ENCODE measurements at regions not wholly inside any gene's neighbourhood (a gene's known extent, or its start where the extent isn't known, plus 50 kb on each side); places are given as distances from the start of the nearest gene placed in this dataset.

GRCh38 chr9:119004618-119004990, 364.6 kb downstream of the BRINP1 start:
- TF ChIP-seq JUN (IDR thresholded peaks at IDR 0.05): no peak
- TF ChIP-seq KDM5A (IDR thresholded peaks at IDR 0.05): no peak
- DNase-seq (ENCODE audit: low read depth in 1 of 2, low spot score in 1 of 2) (peak in 1 of 2 experiments; percentile 5), FAIRE-seq (no peak), ATAC-seq (no peak)
- CTCF ChIA-PET: interaction anchor here (1.0 kb wide), 1 partner anchor 122 kb away, joined by 4 read pairs; no protein-coding TSS in a partner anchor
- no peak overlapping the region for H3K27ac ChIP-seq
- POLR2A ChIA-PET: no interaction called here
- H3K9me3 ChIP-seq: no peaks in the 10 kb centered on the region
- H3K4me3 ChIP-seq: no peak overlapping the region
- no peak overlapping the region for H3K4me2 ChIP-seq
- no peaks in the 10 kb centered on the region for H3K4me1 ChIP-seq
- WGBS (ENCODE audit: missing lambda C conversion rate): 39% methylated on average over 2 of the region's 2 CpGs

- Histone ChIP-seq H3K4me1 (no peaks in the 10 kb centered on the region), H3K27ac (no peak overlapping the region), H3K4me2 (no peak overlapping the region), H3K9me3 (no peaks in the 10 kb centered on the region), H3K4me3 (no peak overlapping the region)
- POLR2A ChIA-PET: no interaction called here
- no peak for DNase-seq (ENCODE audit: low read depth in 1 of 2, low spot score in 1 of 2)
- FAIRE-seq: no peak
- 20% methylated on average over 2 of the region's 2 CpGs for WGBS (ENCODE audit: missing lambda C conversion rate)
- CTCF ChIA-PET: interaction anchor here (1.0 kb wide), 1 partner anchor 121 kb away, joined by 4 read pairs; no protein-coding TSS in a partner anchor
- TF ChIP-seq CBX8 (IDR thresholded peaks at IDR 0.05) (no peak), CHD4 (IDR thresholded peaks at IDR 0.05; ENCODE audit: borderline replicate concordance) (no peak), NFE2L2 (conservative IDR thresholded peaks at IDR 0.05; ENCODE audit: low read length) (no peak), ZC3H11A (IDR thresholded peaks at IDR 0.05) (no peak), EP300 (IDR thresholded peaks at IDR 0.05) (no peak), KDM1A (IDR thresholded peaks at IDR 0.05; ENCODE audit: low read depth) (no peak), SMC3 (IDR thresholded peaks at IDR 0.05) (no peak), HES2 (IDR thresholded peaks at IDR 0.05) (no peak), POLR2A (IDR thresholded peaks at IDR 0.05; ENCODE audit: low read length) (no peak), FOSB (CRISPR knock-in tag; IDR thresholded peaks at IDR 0.05) (no peak), ZSCAN20 (CRISPR knock-in tag; IDR thresholded peaks at IDR 0.05) (no peak), USF2 (IDR thresholded peaks at IDR 0.05) (no peak), SREBF2 (IDR thresholded peaks at IDR 0.05) (no peak), EHMT2 (IDR thresholded peaks at IDR 0.05; ENCODE audit: low read depth) (no peak), FOSL2 (IDR thresholded peaks at IDR 0.05) (no peak), FOSL2 (CRISPR knock-in tag; IDR thresholded peaks at IDR 0.05) (no peak), CBX2 (IDR thresholded peaks at IDR 0.05; ENCODE audit: borderline replicate concordance, low read depth) (no peak), JUN (IDR thresholded peaks at IDR 0.05) (no peak)
- no peak for ATAC-seq
These were observed 364.1 kb downstream of the BRINP1 start for GRCh38 chr9:119005162-119005561.

GRCh38 chr9:119009249-119009648, 360.0 kb downstream of the BRINP1 start:
- Histone ChIP-seq H3K9me3 (no peaks in the 10 kb centered on the region), H3K4me1 (no peaks in the 10 kb centered on the region), H3K4me3 (peak overlapping the region; percentile 29), H3K27ac (no peak overlapping the region), H3K4me2 (peak overlapping the region; percentile 53)
- CTCF ChIA-PET: interaction anchor here (0.7 kb wide), 1 partner anchor 1186 kb away, joined by 3 read pairs; no protein-coding TSS in a partner anchor
- TF ChIP-seq KDM5A (IDR thresholded peaks at IDR 0.05) (no peak), PBX3 (IDR thresholded peaks at IDR 0.05) (no peak), ELK1 (IDR thresholded peaks at IDR 0.05; ENCODE audit: low read depth, low read length) (no peak), REST (IDR thresholded peaks at IDR 0.05) (no peak), ZC3H11A (IDR thresholded peaks at IDR 0.05) (no peak), HEYL (CRISPR knock-in tag; IDR thresholded peaks at IDR 0.05) (no peak), KDM1A (IDR thresholded peaks at IDR 0.05; ENCODE audit: low read depth) (no peak), EP300 (IDR thresholded peaks at IDR 0.05) (no peak), RARB (CRISPR knock-in tag; IDR thresholded peaks at IDR 0.05) (no peak), NPAS2 (CRISPR knock-in tag; IDR thresholded peaks at IDR 0.05; ENCODE audit: borderline replicate concordance) (no peak), HDAC2 (IDR thresholded peaks at IDR 0.05) (no peak), HES2 (IDR thresholded peaks at IDR 0.05) (no peak), MAX (IDR thresholded peaks at IDR 0.05) (no peak), SREBF2 (IDR thresholded peaks at IDR 0.05) (no peak), CHD4 (IDR thresholded peaks at IDR 0.05; ENCODE audit: borderline replicate concordance) (no peak), HOXB13 (CRISPR knock-in tag; IDR thresholded peaks at IDR 0.05; ENCODE audit: low read depth) (no peak), JUN (IDR thresholded peaks at IDR 0.05) (no peak), RNF2 (IDR thresholded peaks at IDR 0.05; ENCODE audit: borderline replicate concordance, low read depth) (no peak), HOXA7 (CRISPR knock-in tag; IDR thresholded peaks at IDR 0.05) (no peak)
- FAIRE-seq: no peak
- WGBS (ENCODE audit: missing lambda C conversion rate): 7% methylated on average over 4 of the region's 4 CpGs
- POLR2A ChIA-PET: no interaction called here
- ATAC-seq: no peak
- peak in 1 of 2 experiments; percentile 16 for DNase-seq (ENCODE audit: low read depth in 1 of 2, low spot score in 1 of 2)

All from A549 (cell line).